ENCODE measurements at regions not wholly inside any gene's neighbourhood (a gene's known extent, or its start where the extent isn't known, plus 50 kb on each side); places are given as distances from the start of the nearest gene placed in this dataset.

DNA sequence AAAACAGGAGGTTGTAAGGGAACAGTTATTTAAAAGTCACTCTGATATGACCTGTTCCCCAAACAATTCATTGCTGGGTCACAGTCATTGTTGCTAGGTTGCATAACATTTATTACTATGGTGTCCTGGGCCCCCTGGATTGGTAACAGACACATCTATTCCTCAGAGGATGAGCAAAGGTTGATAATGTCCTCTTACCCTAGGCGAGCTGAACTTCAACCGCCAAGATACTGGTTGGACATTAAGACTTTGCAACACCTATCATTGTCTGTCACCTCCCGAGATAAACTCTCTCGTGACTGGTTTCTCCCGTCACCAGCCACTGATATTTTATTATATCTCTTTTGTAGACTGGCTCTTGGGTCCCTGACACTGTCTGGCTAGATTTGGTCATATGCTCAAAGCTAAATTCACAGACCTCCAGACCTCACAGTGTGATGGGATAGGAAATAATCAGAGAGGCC lies 361.3 kb downstream of the ZNF521 start:
- H3K4me3 Mint-ChIP-seq = no peak overlapping the region
- TF ChIP-seq EMX1 (CRISPR knock-in tag; IDR thresholded peaks at IDR 0.05) (no peak), ZNF219 (CRISPR knock-in tag; IDR thresholded peaks at IDR 0.05; ENCODE audit: borderline replicate concordance) (no peak), JUN (CRISPR knock-in tag; IDR thresholded peaks at IDR 0.05) (no peak), ZNF121 (CRISPR knock-in tag; IDR thresholded peaks at IDR 0.05) (no peak), CREM (CRISPR knock-in tag; IDR thresholded peaks at IDR 0.05) (no peak), RELA (CRISPR knock-in tag; IDR thresholded peaks at IDR 0.05; ENCODE audit: borderline replicate concordance) (no peak), ZNF317 (CRISPR knock-in tag; IDR thresholded peaks at IDR 0.05; ENCODE audit: borderline replicate concordance, low read depth) (no peak), NFE2L1 (CRISPR knock-in tag; IDR thresholded peaks at IDR 0.05) (no peak), GRHL2 (CRISPR knock-in tag; IDR thresholded peaks at IDR 0.05; ENCODE audit: insufficient replicate concordance, severe bottlenecking) (no peak), GTF2I (CRISPR knock-in tag; conservative IDR thresholded peaks at IDR 0.05) (no peak)
- TF ChIP-seq, protein P1, sequence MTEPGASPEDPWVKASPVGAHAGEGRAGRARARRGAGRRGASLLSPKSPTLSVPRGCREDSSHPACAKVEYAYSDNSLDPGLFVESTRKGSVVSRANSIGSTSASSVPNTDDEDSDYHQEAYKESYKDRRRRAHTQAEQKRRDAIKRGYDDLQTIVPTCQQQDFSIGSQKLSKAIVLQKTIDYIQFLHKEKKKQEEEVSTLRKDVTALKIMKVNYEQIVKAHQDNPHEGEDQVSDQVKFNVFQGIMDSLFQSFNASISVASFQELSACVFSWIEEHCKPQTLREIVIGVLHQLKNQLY (CRISPR knock-in tag; IDR thresholded peaks at IDR 0.05) = no peak
- TF ChIP-seq, protein P2, sequence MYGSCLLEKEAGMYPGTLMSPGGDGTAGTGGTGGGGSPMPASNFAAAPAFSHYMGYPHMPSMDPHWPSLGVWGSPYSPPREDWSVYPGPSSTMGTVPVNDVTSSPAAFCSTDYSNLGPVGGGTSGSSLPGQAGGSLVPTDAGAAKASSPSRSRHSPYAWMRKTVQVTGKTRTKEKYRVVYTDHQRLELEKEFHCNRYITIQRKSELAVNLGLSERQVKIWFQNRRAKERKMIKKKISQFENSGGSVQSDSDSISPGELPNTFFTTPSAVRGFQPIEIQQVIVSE (CRISPR knock-in tag; IDR thresholded peaks at IDR 0.05; ENCODE audit: borderline replicate concordance) = no peak
- TF ChIP-seq, protein P3, sequence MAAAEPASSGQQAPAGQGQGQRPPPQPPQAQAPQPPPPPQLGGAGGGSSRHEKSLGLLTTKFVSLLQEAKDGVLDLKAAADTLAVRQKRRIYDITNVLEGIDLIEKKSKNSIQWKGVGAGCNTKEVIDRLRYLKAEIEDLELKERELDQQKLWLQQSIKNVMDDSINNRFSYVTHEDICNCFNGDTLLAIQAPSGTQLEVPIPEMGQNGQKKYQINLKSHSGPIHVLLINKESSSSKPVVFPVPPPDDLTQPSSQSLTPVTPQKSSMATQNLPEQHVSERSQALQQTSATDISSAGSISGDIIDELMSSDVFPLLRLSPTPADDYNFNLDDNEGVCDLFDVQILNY (CRISPR knock-in tag; IDR thresholded peaks at IDR 0.05) = no peak
- TF ChIP-seq, protein P4, sequence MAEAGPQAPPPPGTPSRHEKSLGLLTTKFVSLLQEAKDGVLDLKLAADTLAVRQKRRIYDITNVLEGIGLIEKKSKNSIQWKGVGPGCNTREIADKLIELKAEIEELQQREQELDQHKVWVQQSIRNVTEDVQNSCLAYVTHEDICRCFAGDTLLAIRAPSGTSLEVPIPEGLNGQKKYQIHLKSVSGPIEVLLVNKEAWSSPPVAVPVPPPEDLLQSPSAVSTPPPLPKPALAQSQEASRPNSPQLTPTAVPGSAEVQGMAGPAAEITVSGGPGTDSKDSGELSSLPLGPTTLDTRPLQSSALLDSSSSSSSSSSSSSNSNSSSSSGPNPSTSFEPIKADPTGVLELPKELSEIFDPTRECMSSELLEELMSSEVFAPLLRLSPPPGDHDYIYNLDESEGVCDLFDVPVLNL (CRISPR knock-in tag; IDR thresholded peaks at IDR 0.05; ENCODE audit: borderline replicate concordance, low read depth) = no peak
- no peak for DNase-seq (ENCODE audit: low spot score)
- ChIA-PET POLR2A (no interaction called here), CTCF (no interaction called here)
- peaks cover 8% of the 10 kb centered on the region for H3K9me3 Mint-ChIP-seq
- H3K4me1 Mint-ChIP-seq = peaks cover 36% of the 10 kb centered on the region
- ATAC-seq = no peak
- peaks cover 4% of the 10 kb centered on the region; the same call in 1 of the 2 replicates for H3K27me3 Mint-ChIP-seq (ENCODE audit: low read depth)
- H3K27ac Mint-ChIP-seq = no peak overlapping the region
- no peaks in the 10 kb centered on the region; the same call in 1 of the 2 replicates for H3K36me3 Mint-ChIP-seq

DNA sequence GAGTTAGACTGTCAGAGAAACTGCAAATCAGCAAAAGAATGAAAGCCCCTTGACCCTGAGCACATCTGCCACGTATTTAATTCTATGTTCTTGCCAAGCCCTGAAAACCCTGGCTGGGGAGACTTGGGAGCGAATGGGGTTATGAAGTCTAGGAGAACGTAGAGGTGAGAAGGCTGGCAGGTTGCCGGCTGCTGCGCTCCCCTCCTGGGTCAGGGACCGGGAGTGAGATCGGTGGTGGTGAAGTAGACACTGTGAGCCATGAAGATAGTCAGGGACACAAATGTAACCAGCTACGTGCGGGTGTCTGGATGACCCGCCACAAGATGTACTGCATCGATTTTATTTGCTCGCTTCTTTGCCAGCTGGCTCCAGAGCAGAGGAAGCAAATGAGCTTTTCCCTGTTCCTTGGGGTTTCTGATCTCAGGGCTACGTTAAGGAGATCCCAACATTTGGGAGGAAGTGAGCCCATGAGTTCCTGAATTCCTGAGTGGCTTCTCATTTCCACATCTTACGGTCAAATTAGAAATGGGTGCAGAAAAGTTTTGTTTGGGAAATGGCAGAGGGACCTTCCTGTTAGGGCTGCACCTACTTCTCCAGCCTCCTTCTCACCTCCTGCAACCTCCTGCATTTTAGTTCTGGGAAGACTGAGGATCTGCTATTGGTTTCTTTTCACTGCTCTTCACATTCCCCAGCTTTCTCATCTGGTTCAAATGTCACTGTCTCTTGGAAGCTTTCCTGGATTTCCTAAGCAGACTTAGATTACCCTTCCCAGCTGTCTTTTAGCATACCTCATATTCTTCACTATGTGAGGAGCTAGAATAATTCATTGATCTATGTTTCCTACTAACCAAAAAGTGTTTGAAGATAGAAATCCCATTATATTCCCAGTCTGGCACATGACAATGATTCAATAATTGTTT lies 360.6 kb downstream of the ZNF521 start:
- H3K4me1 Mint-ChIP-seq = peaks cover 29% of the 10 kb centered on the region
- no peak for DNase-seq (ENCODE audit: low spot score)
- peaks cover 4% of the 10 kb centered on the region; the same call in 1 of the 2 replicates for H3K27me3 Mint-ChIP-seq (ENCODE audit: low read depth)
- ATAC-seq = no peak
- peaks cover 8% of the 10 kb centered on the region for H3K9me3 Mint-ChIP-seq
- H3K27ac Mint-ChIP-seq = no peak overlapping the region
- H3K4me3 Mint-ChIP-seq = no peak overlapping the region
- no peaks in the 10 kb centered on the region; the same call in 1 of the 2 replicates for H3K36me3 Mint-ChIP-seq
- ChIA-PET POLR2A (no interaction called here), CTCF (no interaction called here)
- no peak for TF ChIP-seq SP1 (CRISPR knock-in tag; conservative IDR thresholded peaks at IDR 0.05)
- no peak for TF ChIP-seq ELF4 (CRISPR knock-in tag; IDR thresholded peaks at IDR 0.05; ENCODE audit: low read depth)
- TF ChIP-seq FOXP1 (CRISPR knock-in tag; IDR thresholded peaks at IDR 0.05; ENCODE audit: borderline replicate concordance) = no peak
- no peak for TF ChIP-seq RELA (CRISPR knock-in tag; IDR thresholded peaks at IDR 0.05; ENCODE audit: borderline replicate concordance)
- TF ChIP-seq FOXJ3 (CRISPR knock-in tag; IDR thresholded peaks at IDR 0.05; ENCODE audit: borderline replicate concordance) = no peak
- no peak for TF ChIP-seq ZNF121 (CRISPR knock-in tag; IDR thresholded peaks at IDR 0.05)
- no peak for TF ChIP-seq FOXK1 (CRISPR knock-in tag; IDR thresholded peaks at IDR 0.05)
- TF ChIP-seq, protein P5, sequence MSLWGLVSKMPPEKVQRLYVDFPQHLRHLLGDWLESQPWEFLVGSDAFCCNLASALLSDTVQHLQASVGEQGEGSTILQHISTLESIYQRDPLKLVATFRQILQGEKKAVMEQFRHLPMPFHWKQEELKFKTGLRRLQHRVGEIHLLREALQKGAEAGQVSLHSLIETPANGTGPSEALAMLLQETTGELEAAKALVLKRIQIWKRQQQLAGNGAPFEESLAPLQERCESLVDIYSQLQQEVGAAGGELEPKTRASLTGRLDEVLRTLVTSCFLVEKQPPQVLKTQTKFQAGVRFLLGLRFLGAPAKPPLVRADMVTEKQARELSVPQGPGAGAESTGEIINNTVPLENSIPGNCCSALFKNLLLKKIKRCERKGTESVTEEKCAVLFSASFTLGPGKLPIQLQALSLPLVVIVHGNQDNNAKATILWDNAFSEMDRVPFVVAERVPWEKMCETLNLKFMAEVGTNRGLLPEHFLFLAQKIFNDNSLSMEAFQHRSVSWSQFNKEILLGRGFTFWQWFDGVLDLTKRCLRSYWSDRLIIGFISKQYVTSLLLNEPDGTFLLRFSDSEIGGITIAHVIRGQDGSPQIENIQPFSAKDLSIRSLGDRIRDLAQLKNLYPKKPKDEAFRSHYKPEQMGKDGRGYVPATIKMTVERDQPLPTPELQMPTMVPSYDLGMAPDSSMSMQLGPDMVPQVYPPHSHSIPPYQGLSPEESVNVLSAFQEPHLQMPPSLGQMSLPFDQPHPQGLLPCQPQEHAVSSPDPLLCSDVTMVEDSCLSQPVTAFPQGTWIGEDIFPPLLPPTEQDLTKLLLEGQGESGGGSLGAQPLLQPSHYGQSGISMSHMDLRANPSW (CRISPR knock-in tag; conservative IDR thresholded peaks at IDR 0.05; ENCODE audit: low read depth) = no peak
- no peak for TF ChIP-seq KAT7 (CRISPR knock-in tag; IDR thresholded peaks at IDR 0.05; ENCODE audit: borderline replicate concordance)
- TF ChIP-seq ZNF232 (CRISPR knock-in tag; IDR thresholded peaks at IDR 0.05) = no peak
- no peak for TF ChIP-seq SMAD4 (CRISPR knock-in tag; IDR thresholded peaks at IDR 0.05)
- TF ChIP-seq, protein P6, sequence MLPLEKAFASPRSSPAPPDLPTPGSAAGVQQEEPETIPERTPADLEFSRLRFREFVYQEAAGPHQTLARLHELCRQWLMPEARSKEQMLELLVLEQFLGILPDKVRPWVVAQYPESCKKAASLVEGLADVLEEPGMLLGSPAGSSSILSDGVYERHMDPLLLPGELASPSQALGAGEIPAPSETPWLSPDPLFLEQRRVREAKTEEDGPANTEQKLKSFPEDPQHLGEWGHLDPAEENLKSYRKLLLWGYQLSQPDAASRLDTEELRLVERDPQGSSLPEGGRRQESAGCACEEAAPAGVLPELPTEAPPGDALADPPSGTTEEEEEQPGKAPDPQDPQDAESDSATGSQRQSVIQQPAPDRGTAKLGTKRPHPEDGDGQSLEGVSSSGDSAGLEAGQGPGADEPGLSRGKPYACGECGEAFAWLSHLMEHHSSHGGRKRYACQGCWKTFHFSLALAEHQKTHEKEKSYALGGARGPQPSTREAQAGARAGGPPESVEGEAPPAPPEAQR (CRISPR knock-in tag; IDR thresholded peaks at IDR 0.05) = no peak
- no peak for TF ChIP-seq PRRX2 (CRISPR knock-in tag; IDR thresholded peaks at IDR 0.05)

Data from WTC11 (cell line).